ENCODE measurements at regions not wholly inside any gene's neighbourhood (a gene's known extent, or its start where the extent isn't known, plus 50 kb on each side); places are given as distances from the start of the nearest gene placed in this dataset.

- H3K27ac Mint-ChIP-seq, result no peak overlapping the region
- no peak overlapping the region for H2AFZ ChIP-seq (ENCODE audit: insufficient read depth, low read depth, low read length, poor library complexity, severe bottlenecking)
- no peaks in the 10 kb centered on the region for H3K36me3 ChIP-seq (replicated peaks in 1 of 2; ENCODE audit: control insufficient read depth in 1 of 2, insufficient read depth in 2 of 2, low read length in 2 of 2)
- no peak overlapping the region for H3K4me2 ChIP-seq (replicated peaks; ENCODE audit: extremely low read depth, low read length, poor library complexity, severe bottlenecking)
- H3K27me3 Mint-ChIP-seq (ENCODE audit: low read depth in 3 of 3), result peaks cover 1 to 2% (median 1%) of the 10 kb centered on the region in 3 donors
- H3K36me3 Mint-ChIP-seq, result peaks cover 0 to 10% of the 10 kb centered on the region in 2 donors
- H3K9me3 ChIP-seq (replicated peaks in 1 of 2; ENCODE audit: control insufficient read depth in 1 of 2, insufficient read depth in 1 of 2, low read length in 2 of 2), result no peaks in the 10 kb centered on the region
- no peak for DNase-seq
- no peaks in the 10 kb centered on the region for H3K79me2 ChIP-seq (ENCODE audit: insufficient read depth, low read length)
- peaks cover 41% of the 10 kb centered on the region for H3K4me1 Mint-ChIP-seq
- no peak for TF ChIP-seq CTCF (IDR thresholded peaks at IDR 0.05)
- H3K4me3 Mint-ChIP-seq, result no peak overlapping the region
- H3K4me3 ChIP-seq (replicated peaks in 1 of 3; ENCODE audit: low read depth in 2 of 3, low read length in 3 of 3), result no peak overlapping the region
- H3K9me3 Mint-ChIP-seq, result no peaks in the 10 kb centered on the region
- intact Hi-C loops (cut with micrococcal nuclease), result loop anchor here in 1 of 2 donors (10.0 kb wide), 1 partner anchor 119 kb away; no protein-coding TSS in a partner anchor
- WGBS (ENCODE audit: insufficient coverage), result 100% methylated on average over 2 of the region's 12 CpGs
- no peak overlapping the region for H3K27ac ChIP-seq (ENCODE audit: low read depth in 1 of 2, low read length in 2 of 2)
- H3K27me3 ChIP-seq (ENCODE audit: control insufficient read depth in 2 of 2, insufficient read depth in 2 of 2, low read length in 2 of 2), result no peaks in the 10 kb centered on the region
- H4K20me1 ChIP-seq (ENCODE audit: insufficient read depth, low read length), result no peaks in the 10 kb centered on the region
- no peak overlapping the region for H3K9ac ChIP-seq (ENCODE audit: insufficient read depth, low read length, poor library complexity, severe bottlenecking)
- H3K4me1 ChIP-seq (ENCODE audit: control insufficient read depth in 1 of 2, insufficient read depth in 2 of 2, low read length in 2 of 2), result peaks cover 38 to 41% of the 10 kb centered on the region in 2 donors
Measured at GRCh38 chr9:108053555-108054061, 564.0 kb upstream of the KLF4 start.

- H3K36me3 Mint-ChIP-seq, result peaks cover 3 to 18% of the 10 kb centered on the region in 2 donors
- Histone ChIP-seq H3K79me2 (ENCODE audit: insufficient read depth, low read length) (no peaks in the 10 kb centered on the region), H3K4me2 (replicated peaks; ENCODE audit: extremely low read depth, low read length, poor library complexity, severe bottlenecking) (no peak overlapping the region), H3K36me3 (replicated peaks in 1 of 2; ENCODE audit: control insufficient read depth in 1 of 2, insufficient read depth in 2 of 2, low read length in 2 of 2) (no peaks in the 10 kb centered on the region), H2AFZ (ENCODE audit: insufficient read depth, low read depth, low read length, poor library complexity, severe bottlenecking) (no peak overlapping the region), H4K20me1 (ENCODE audit: insufficient read depth, low read length) (no peaks in the 10 kb centered on the region), H3K27ac (ENCODE audit: low read depth in 1 of 2, low read length in 2 of 2) (no peak overlapping the region), H3K9me3 (replicated peaks in 1 of 2; ENCODE audit: control insufficient read depth in 1 of 2, insufficient read depth in 1 of 2, low read length in 2 of 2) (no peaks in the 10 kb centered on the region), H3K4me3 (replicated peaks in 1 of 3; ENCODE audit: low read depth in 2 of 3, low read length in 3 of 3) (no peak overlapping the region), H3K27me3 (ENCODE audit: control insufficient read depth in 2 of 2, insufficient read depth in 2 of 2, low read length in 2 of 2) (no peaks in the 10 kb centered on the region), H3K9ac (ENCODE audit: insufficient read depth, low read length, poor library complexity, severe bottlenecking) (no peak overlapping the region), H3K4me1 (ENCODE audit: control insufficient read depth in 1 of 2, insufficient read depth in 2 of 2, low read length in 2 of 2) (peaks cover 28 to 30% of the 10 kb centered on the region in 2 donors)
- intact Hi-C loops (cut with micrococcal nuclease), result loop anchor here in 1 of 2 donors (10.0 kb wide), 1 partner anchor 118 kb away; no protein-coding TSS in a partner anchor
- H3K9me3 Mint-ChIP-seq, result no peaks in the 10 kb centered on the region
- no peak for DNase-seq
- peaks cover 1 to 5% (median 1%) of the 10 kb centered on the region in 3 donors for H3K27me3 Mint-ChIP-seq (ENCODE audit: low read depth in 3 of 3)
- H3K4me1 Mint-ChIP-seq, result peaks cover 31% of the 10 kb centered on the region
- H3K27ac Mint-ChIP-seq, result no peak overlapping the region
- no peak for TF ChIP-seq CTCF (IDR thresholded peaks at IDR 0.05)
- no peak overlapping the region for H3K4me3 Mint-ChIP-seq
- 86% methylated on average over 2 of the region's 7 CpGs for WGBS (ENCODE audit: insufficient coverage)
Measured at GRCh38 chr9:108052431-108053080, 563.0 kb upstream of the KLF4 start.

All from CD14-positive monocyte (primary cell).